ENCODE measurements at regions not wholly inside any gene's neighbourhood (a gene's known extent, or its start where the extent isn't known, plus 50 kb on each side); places are given as distances from the start of the nearest gene placed in this dataset.

DNA sequence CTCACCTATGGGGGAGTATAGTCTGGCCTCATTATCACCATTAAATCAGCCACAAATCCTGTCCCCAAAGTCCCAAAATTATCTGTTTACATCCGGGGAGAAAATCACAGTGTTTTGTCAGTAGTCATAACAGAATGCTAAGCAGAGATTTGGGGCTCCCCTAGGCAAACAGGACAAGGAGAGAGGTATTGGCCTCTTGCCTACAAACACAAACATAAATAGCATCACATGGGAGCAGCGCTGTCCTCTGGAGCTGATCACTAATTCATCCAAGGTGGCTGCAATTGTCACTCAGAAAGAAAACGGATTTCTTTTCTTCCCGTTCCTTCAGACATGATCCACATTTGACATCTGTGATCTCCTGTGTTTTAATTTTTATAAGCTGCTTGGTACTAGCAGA, 1028.1 kb downstream of the NTRK3 start:
- intact Hi-C loops (cut with DNase I; ENCODE audit: low total_unique reads) = no loop called here
- TF ChIP-seq, protein P1, sequence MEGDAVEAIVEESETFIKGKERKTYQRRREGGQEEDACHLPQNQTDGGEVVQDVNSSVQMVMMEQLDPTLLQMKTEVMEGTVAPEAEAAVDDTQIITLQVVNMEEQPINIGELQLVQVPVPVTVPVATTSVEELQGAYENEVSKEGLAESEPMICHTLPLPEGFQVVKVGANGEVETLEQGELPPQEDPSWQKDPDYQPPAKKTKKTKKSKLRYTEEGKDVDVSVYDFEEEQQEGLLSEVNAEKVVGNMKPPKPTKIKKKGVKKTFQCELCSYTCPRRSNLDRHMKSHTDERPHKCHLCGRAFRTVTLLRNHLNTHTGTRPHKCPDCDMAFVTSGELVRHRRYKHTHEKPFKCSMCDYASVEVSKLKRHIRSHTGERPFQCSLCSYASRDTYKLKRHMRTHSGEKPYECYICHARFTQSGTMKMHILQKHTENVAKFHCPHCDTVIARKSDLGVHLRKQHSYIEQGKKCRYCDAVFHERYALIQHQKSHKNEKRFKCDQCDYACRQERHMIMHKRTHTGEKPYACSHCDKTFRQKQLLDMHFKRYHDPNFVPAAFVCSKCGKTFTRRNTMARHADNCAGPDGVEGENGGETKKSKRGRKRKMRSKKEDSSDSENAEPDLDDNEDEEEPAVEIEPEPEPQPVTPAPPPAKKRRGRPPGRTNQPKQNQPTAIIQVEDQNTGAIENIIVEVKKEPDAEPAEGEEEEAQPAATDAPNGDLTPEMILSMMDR (IDR thresholded peaks at IDR 0.05) = no peak
- no peaks in the 10 kb centered on the region for H3K4me1 ChIP-seq

DNA sequence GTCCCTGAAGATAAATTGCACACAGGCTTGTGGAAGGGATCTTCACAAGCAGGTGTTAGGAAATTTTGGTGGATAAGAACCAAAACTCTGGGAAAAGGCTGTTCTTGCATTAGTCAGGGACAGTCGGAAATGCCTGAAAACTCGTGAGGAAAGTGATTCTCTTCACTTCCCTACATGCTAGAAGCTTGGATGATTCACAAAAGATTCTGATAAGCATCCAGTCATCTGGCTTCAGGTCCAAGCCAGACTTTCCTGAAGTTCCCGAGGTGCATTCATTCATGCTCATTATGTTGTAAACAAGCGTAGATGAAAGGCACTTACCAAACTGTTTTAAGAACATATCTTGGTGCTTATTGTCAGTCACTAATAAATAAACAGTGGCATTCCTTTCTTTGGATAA, 1028.7 kb downstream of the NTRK3 start:
- DNase-seq = no peak
- Histone ChIP-seq H3K27ac (no peak overlapping the region), H3K4me1 (no peaks in the 10 kb centered on the region), H3K9me3 (no peaks in the 10 kb centered on the region), H3K36me3 (no peaks in the 10 kb centered on the region), H3K27me3 (no peaks in the 10 kb centered on the region), H3K4me3 (no peak overlapping the region)
- intact Hi-C loops (cut with DNase I; ENCODE audit: low total_unique reads) = no loop called here
- TF ChIP-seq, protein P1 (IDR thresholded peaks at IDR 0.05) = no peak

More for the DNA sequence above, 1028.1 kb downstream of the NTRK3 start:
- Histone ChIP-seq H3K9me3 (no peaks in the 10 kb centered on the region), H3K27ac (no peak overlapping the region), H3K27me3 (no peaks in the 10 kb centered on the region), H3K36me3 (no peaks in the 10 kb centered on the region), H3K4me3 (no peak overlapping the region)
- no peak for DNase-seq

DNA sequence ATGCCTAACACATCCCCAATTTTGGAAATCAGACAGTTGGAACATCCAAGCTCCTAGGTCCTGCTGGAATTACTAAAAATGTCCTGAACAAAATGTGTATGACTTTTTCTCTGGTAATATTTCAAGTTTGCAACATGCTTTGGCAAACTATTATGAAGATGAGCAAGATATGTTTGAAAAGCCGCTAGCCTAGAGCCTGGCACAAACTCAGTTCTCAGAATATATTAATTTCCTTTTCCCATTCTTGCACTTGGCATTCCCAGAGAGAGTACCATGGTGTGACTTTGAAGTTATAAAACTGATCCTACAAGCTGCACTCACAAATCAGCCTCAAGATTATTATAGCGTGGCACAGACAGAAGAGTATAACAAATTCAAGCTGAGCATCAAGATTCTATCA, 1031.1 kb downstream of the NTRK3 start:
- TF ChIP-seq, protein P1 (IDR thresholded peaks at IDR 0.05) = no peak
- H3K9me3 ChIP-seq = no peaks in the 10 kb centered on the region
- H3K27me3 ChIP-seq = no peaks in the 10 kb centered on the region
- H3K4me3 ChIP-seq = no peak overlapping the region
- no peaks in the 10 kb centered on the region for H3K4me1 ChIP-seq
- intact Hi-C loops (cut with DNase I; ENCODE audit: low total_unique reads) = no loop called here
- no peak for DNase-seq
- H3K27ac ChIP-seq = no peak overlapping the region
- no peaks in the 10 kb centered on the region for H3K36me3 ChIP-seq

DNA sequence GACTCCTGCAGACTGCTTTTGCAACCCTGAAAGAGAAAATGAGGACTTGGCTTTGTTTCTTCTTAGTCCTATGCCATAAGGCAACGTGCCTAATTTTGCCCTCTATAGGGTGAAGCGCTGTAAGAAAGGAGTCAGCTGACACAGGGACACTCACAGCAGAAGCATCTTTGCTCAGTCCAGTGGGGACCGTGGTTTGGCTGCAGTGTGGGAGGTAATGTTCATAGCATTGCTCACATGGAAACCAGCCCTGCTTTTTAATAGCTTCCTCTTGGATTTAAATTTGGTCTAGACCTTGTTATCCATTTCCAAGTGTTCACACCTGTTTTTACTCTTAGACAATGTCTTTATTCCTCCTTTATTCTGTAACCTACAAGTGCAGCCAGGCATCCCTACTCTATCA, 1032.1 kb downstream of the NTRK3 start:
- H3K9me3 ChIP-seq = no peaks in the 10 kb centered on the region
- no peak overlapping the region for H3K4me3 ChIP-seq
- no peak for DNase-seq
- no peaks in the 10 kb centered on the region for H3K36me3 ChIP-seq
- H3K4me1 ChIP-seq = no peaks in the 10 kb centered on the region
- TF ChIP-seq, protein P1 (IDR thresholded peaks at IDR 0.05) = no peak
- intact Hi-C loops (cut with DNase I; ENCODE audit: low total_unique reads) = no loop called here
- no peaks in the 10 kb centered on the region for H3K27me3 ChIP-seq
- no peak overlapping the region for H3K27ac ChIP-seq

DNA sequence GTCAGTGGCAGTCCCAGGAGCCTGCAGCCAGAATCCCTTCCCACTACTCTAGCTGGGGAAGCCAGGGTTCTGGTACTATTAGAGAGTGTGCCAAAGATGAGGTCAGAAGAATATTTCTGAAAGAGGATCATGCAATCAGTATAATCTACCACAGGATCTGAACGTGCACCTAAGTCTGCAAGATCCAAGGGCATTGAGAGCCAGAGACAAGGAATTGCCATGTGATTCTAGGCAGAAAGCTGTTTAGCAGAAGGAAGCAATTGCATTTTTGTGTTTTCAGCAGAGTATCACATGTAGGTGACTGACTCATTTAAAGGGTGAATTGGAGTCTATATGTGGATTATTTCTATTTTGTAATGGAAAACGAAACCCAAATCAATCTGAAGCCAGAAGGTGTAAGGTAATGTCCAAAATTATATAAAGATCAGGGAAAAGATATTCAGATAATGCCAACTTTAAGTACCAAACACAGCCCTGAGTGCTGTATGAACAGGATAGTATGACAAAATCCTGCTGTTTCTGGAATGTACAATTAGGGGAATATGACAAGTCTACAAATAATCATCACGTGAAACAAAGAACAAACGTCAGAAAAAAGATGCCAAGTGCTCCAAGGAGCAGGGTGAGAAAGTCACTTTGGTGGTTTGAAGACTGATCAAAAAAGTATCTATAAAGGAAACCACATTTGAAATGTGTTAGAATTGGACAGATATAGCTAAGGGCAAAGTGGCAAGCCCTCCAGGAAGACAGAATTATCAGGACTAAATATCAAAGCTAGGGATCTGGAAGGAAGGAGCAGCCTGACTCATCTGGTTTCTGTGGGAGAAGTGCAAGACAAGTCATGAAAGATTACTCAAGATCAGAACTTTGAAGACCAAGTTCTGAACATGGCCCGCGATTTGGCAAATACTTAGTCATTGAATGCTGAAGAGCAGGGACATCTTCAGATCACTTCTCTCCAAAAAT, 1036.6 kb downstream of the NTRK3 start:
- TF ChIP-seq, protein P1 (IDR thresholded peaks at IDR 0.05) = no peak
- intact Hi-C loops (cut with DNase I; ENCODE audit: low total_unique reads) = no loop called here
- Histone ChIP-seq H3K4me1 (no peaks in the 10 kb centered on the region), H3K27me3 (no peaks in the 10 kb centered on the region), H3K36me3 (no peaks in the 10 kb centered on the region), H3K4me3 (no peak overlapping the region), H3K9me3 (no peaks in the 10 kb centered on the region), H3K27ac (no peak overlapping the region)
- DNase-seq = no peak

Data from tibial artery (tissue), 4 donors.